Activated CD4-positive, alpha-beta T cell treated with anti-CD3 and anti-CD28 coated beads for 36 hours (primary cell): ENCODE measurements at regions not wholly inside any gene's neighbourhood (a gene's known extent, or its start where the extent isn't known, plus 50 kb on each side); places are given as distances from the start of the nearest gene placed in this dataset.
"Not testable (repeated sequence)": the region's sequence is repeated elsewhere in the genome, so short reads cannot be mapped to it uniquely, and the experiment has no call there.

ENCODE experiments used
- ATAC-seq: fragments of 200-7000 bp; cut with Tn5 transposase; one replicate; pipeline ENCODE4 v1.10.0; 2021; ENCODE audit warnings: mild to moderate bottlenecking, moderate library complexity
- CTCF ChIA-PET: fragments of 350-600 bp; sonication (Branson Sonifier 250); formaldehyde crosslinking; loops from one replicate; lab custom pipeline; 2021; ENCODE audit warnings: antibody characterized with exemption; lab: Charles Lee
- POLR2A ChIA-PET: fragments of 350-600 bp; sonication (Branson Sonifier 250); formaldehyde crosslinking; loops from one replicate; lab custom pipeline; 2021; ENCODE audit warnings: antibody characterized with exemption, inconsistent platforms; lab: Charles Lee
- DNase-seq: peaks from one replicate; pipeline ENCODE4 v3.0.0-alpha.2; 2020
- H3K27ac Mint-ChIP-seq: one replicate; pipeline ENCODE4 v1.8.0; 2021; ENCODE audit warnings: mixed read lengths
- H3K27me3 Mint-ChIP-seq: one replicate; pipeline ENCODE4 v1.8.0; 2021; ENCODE audit warnings: mixed read lengths
- H3K36me3 Mint-ChIP-seq: one replicate; pipeline ENCODE4 v1.8.0; 2021; ENCODE audit warnings: low read depth, mixed read lengths
- H3K4me1 Mint-ChIP-seq: one replicate; pipeline ENCODE4 v1.8.0; 2021; ENCODE audit warnings: mixed read lengths
- H3K4me3 Mint-ChIP-seq: one replicate; pipeline ENCODE4 v1.8.0; 2021; ENCODE audit warnings: mild to moderate bottlenecking, moderate library complexity, mixed read lengths
- H3K9me3 Mint-ChIP-seq: one replicate; pipeline ENCODE4 v1.8.0; 2021; ENCODE audit warnings: low read depth, mixed read lengths
- intact Hi-C, 2 experiments: fragments of 100-400 bp; cut with DNase I in 1 of 2; cut with micrococcal nuclease in 1 of 2; formaldehyde crosslinking; loops; one replicate each; pipeline versions ENCODE4 v1.14.2 to v1.15.1; 2022 to 2024; cut with DNase I, micrococcal nuclease

GRCh38 chr1:835509-835908 is 88.2 kb upstream of the SAMD11 start:
- H3K9me3 Mint-ChIP-seq, DNase-seq, POLR2A ChIA-PET, CTCF ChIA-PET, H3K4me3 Mint-ChIP-seq, intact Hi-C loops, H3K27me3 Mint-ChIP-seq, ATAC-seq, H3K27ac Mint-ChIP-seq: not testable (repeated sequence)
- Mint-ChIP-seq H3K4me1 (peaks cover 25% of the 10 kb centered on the region), H3K36me3 (peaks cover 14% of the 10 kb centered on the region)

DNA sequence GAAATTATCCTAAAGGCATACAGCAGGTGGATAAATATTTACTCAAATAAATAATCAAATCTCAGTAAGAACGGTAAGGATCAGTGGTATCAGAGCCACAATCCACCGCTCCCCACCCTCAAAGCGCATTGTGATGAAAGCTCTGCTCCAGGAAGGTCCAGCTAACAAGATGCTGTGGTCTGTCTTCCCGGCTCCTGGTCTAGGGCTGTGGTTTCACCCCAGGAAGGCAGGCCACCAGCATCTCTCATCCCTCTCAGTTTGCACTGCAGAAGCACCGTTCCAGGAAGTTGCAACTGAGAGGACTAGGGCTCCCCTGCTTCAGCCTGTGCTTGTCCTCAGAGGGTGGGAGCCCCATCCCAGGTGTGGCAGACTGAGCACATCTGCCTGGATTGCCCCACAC is 86.1 kb upstream of the SAMD11 start:
- POLR2A ChIA-PET, DNase-seq, H3K9me3 Mint-ChIP-seq, H3K27ac Mint-ChIP-seq, ATAC-seq, intact Hi-C loops, H3K27me3 Mint-ChIP-seq, H3K4me3 Mint-ChIP-seq: not testable (repeated sequence)
- Mint-ChIP-seq H3K4me1 (peaks cover 40% of the 10 kb centered on the region), H3K36me3 (peaks cover 17% of the 10 kb centered on the region)
- CTCF ChIA-PET, result interaction anchor here (0.7 kb wide), 1 partner anchor 15 kb away, joined by 3 read pairs; no protein-coding TSS in a partner anchor

DNA sequence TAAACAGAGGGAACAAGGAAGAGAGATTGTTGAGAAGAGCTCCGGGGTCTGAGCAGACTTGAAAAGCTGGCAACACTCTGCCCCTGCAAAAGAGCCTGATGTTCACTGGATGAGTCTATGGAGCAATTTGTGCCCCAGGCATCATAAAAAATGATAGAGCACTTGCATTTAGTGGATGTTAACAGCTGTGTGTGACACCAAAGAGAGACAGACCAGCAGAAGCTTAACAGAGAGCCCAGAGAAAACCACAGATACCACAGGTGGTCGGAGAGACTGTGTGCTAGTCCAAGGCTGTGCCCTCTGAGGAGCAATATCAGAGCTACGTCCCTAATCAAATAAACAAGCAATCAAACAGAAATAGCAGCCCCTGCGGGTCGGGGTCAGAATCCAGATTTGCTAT is 85.4 kb upstream of the SAMD11 start:
- DNase-seq, ATAC-seq, H3K4me3 Mint-ChIP-seq, H3K9me3 Mint-ChIP-seq, H3K27ac Mint-ChIP-seq, CTCF ChIA-PET, H3K27me3 Mint-ChIP-seq, POLR2A ChIA-PET, intact Hi-C loops: not testable (repeated sequence)
- Mint-ChIP-seq H3K36me3 (peaks cover 16% of the 10 kb centered on the region), H3K4me1 (peaks cover 47% of the 10 kb centered on the region)

- peaks cover 62% of the 10 kb centered on the region for H3K4me1 Mint-ChIP-seq
- H3K27me3 Mint-ChIP-seq, POLR2A ChIA-PET, intact Hi-C loops, H3K9me3 Mint-ChIP-seq, H3K4me3 Mint-ChIP-seq, CTCF ChIA-PET, DNase-seq: not testable (repeated sequence)
- peak overlapping the region; percentile 24 for H3K27ac Mint-ChIP-seq
- H3K36me3 Mint-ChIP-seq, result peaks cover 16% of the 10 kb centered on the region
- peak; percentile 45 for ATAC-seq
These were observed 83.1 kb upstream of the SAMD11 start for GRCh38 chr1:840592-840991.

- H3K9me3 Mint-ChIP-seq, H3K27me3 Mint-ChIP-seq, intact Hi-C loops, H3K4me3 Mint-ChIP-seq, POLR2A ChIA-PET, DNase-seq, H3K27ac Mint-ChIP-seq, CTCF ChIA-PET: not testable (repeated sequence)
- ATAC-seq, result peak; percentile 28
- Mint-ChIP-seq H3K4me1 (peaks cover 62% of the 10 kb centered on the region), H3K36me3 (peaks cover 16% of the 10 kb centered on the region)
These were observed 81.9 kb upstream of the SAMD11 start for GRCh38 chr1:841671-842425.

GRCh38 chr1:842799-843198 is 80.9 kb upstream of the SAMD11 start:
- H3K9me3 Mint-ChIP-seq, POLR2A ChIA-PET, CTCF ChIA-PET, intact Hi-C loops, H3K4me3 Mint-ChIP-seq, H3K27me3 Mint-ChIP-seq, DNase-seq, H3K27ac Mint-ChIP-seq: not testable (repeated sequence)
- Mint-ChIP-seq H3K4me1 (peaks cover 56% of the 10 kb centered on the region), H3K36me3 (peaks cover 13% of the 10 kb centered on the region)
- peak; percentile 36 for ATAC-seq

GRCh38 chr1:843946-844345 is 79.8 kb upstream of the SAMD11 start:
- H3K9me3 Mint-ChIP-seq, ATAC-seq, H3K4me3 Mint-ChIP-seq, H3K27me3 Mint-ChIP-seq, intact Hi-C loops, CTCF ChIA-PET, POLR2A ChIA-PET, DNase-seq: not testable (repeated sequence)
- Mint-ChIP-seq H3K36me3 (peaks cover 11% of the 10 kb centered on the region), H3K4me1 (peaks cover 49% of the 10 kb centered on the region), H3K27ac (peak overlapping the region; percentile 72)

DNA sequence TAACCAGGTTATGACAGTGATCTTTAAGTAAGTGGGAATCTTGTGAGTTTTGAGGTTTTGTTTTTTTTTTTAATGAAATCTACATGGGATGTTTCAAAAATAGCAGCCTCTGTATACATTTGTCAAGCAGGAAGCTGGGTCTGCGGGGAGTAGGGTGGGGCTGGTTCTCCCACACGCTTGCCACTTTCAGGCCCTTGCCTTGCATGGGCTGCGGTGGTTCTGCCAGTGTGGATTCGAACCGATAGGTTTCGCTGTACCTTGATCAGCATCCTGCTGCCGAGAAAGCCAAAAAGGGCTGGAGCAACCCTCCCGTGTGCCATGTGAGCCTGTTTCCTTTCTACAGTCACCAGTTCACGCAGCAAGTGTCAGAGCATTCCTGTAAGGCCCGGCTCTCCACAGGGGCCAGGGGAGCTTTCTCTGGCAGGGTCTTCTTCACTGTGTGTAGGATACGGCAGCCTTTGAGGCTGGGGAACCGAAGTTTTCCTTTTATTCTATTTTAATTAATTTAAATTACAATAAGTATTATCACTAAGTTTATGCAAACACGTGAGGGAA is 79.2 kb upstream of the SAMD11 start:
- H3K9me3 Mint-ChIP-seq, result no peaks in the 10 kb centered on the region
- POLR2A ChIA-PET, result no interaction called here
- peaks cover 10% of the 10 kb centered on the region for H3K36me3 Mint-ChIP-seq
- no peak overlapping the region for H3K4me3 Mint-ChIP-seq
- peaks cover 46% of the 10 kb centered on the region for H3K4me1 Mint-ChIP-seq
- intact Hi-C loops, result no loop called here
- DNase-seq, result peak; percentile 38
- CTCF ChIA-PET, result no interaction called here
- peak; percentile 32 for ATAC-seq
- H3K27ac Mint-ChIP-seq, result peak overlapping the region; percentile 72
- no peaks in the 10 kb centered on the region for H3K27me3 Mint-ChIP-seq

- H3K4me1 Mint-ChIP-seq, result peaks cover 37% of the 10 kb centered on the region
- CTCF ChIA-PET, H3K27ac Mint-ChIP-seq, ATAC-seq, H3K9me3 Mint-ChIP-seq, POLR2A ChIA-PET, DNase-seq, H3K4me3 Mint-ChIP-seq, intact Hi-C loops, H3K36me3 Mint-ChIP-seq, H3K27me3 Mint-ChIP-seq: not testable (repeated sequence)
These were observed 78.1 kb upstream of the SAMD11 start for GRCh38 chr1:845641-846040.

DNA sequence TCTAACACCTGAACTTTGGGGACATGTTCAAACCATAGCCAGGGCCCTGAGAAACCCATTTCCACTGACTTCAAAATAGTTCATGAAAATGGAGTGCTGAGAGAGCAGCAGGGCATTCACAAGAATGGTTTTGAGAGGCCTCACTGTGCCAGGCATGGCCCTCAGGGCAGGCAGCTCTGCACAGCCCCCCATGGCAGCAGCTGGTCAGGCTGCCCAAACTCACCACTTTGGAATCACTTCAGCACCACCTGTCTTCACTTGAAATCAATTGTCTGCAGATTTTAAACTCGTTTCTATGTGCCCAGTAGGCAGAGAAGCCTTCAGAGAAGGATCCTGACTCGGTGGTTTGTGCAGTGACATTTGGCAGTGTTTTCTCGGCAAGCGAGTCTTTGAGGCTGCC is 73.8 kb upstream of the SAMD11 start:
- H3K4me3 Mint-ChIP-seq, POLR2A ChIA-PET, DNase-seq, CTCF ChIA-PET, H3K4me1 Mint-ChIP-seq, ATAC-seq, H3K27me3 Mint-ChIP-seq, intact Hi-C loops, H3K36me3 Mint-ChIP-seq, H3K27ac Mint-ChIP-seq, H3K9me3 Mint-ChIP-seq: not testable (repeated sequence)

DNA sequence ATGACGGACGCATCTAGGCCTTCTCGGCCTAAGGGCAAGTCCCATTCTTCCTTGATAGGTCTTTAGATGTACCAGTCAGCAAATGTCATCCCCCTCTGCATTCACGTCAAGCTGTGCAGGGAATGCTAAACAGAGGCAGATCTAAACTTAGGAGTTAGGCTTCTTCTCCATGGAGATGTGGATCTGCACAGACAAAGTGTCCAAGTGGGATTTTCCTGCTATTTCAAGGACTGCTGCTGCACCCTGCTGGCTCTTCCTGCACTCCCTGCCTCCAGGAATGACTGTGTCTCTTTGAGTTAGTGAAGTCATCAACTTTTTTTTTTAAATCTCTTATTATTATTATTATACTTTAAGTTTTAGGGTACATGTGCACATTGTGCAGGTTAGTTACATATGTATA is 73.4 kb upstream of the SAMD11 start:
- H3K4me1 Mint-ChIP-seq, H3K27ac Mint-ChIP-seq, CTCF ChIA-PET, H3K4me3 Mint-ChIP-seq, H3K27me3 Mint-ChIP-seq, ATAC-seq, intact Hi-C loops, DNase-seq, H3K36me3 Mint-ChIP-seq, H3K9me3 Mint-ChIP-seq, POLR2A ChIA-PET: not testable (repeated sequence)

DNA sequence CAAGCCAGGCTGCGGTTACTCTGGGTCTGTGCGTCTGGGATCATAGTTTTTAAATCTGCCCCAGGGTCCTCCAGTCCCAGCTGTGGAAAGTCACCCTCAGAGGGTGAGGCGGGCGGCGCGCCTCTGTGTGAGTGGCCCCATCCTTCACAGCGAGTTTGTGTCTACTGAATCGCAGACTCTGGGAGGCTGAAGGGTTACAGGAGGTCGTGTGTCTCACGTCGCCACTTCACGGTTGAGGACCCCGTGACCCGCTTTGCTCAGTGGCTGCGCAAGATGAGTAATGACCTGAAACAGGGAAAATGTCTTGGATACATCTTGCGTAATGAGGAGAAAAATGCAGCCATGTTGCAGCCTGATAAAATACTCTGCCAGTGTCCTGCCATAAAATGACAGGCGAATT is 72.3 kb upstream of the SAMD11 start:
- CTCF ChIA-PET, result not testable (repeated sequence)

More for the DNA sequence above, 72.3 kb upstream of the SAMD11 start:
- DNase-seq, H3K9me3 Mint-ChIP-seq, ATAC-seq, H3K27me3 Mint-ChIP-seq, POLR2A ChIA-PET, H3K4me1 Mint-ChIP-seq, H3K36me3 Mint-ChIP-seq, H3K27ac Mint-ChIP-seq, H3K4me3 Mint-ChIP-seq, intact Hi-C loops: not testable (repeated sequence)
